T-helper 1 cell (primary cell): ENCODE measurements at regions not wholly inside any gene's neighbourhood (a gene's known extent, or its start where the extent isn't known, plus 50 kb on each side); places are given as distances from the start of the nearest gene placed in this dataset.
A peak's percentile ranks its signal among the peaks of the same experiment; 100 is the strongest.
"Not testable (repeated sequence)": the region's sequence is repeated elsewhere in the genome, so short reads cannot be mapped to it uniquely, and the experiment has no call there.

ENCODE experiments used
- DNase-seq, 5 donors: peaks; one replicate each; pipeline ENCODE4 v3.0.0-alpha.2; 2012 to 2020

- DNase-seq: not testable (repeated sequence)
These were observed 254.5 kb upstream of the PLGLB1 start for GRCh38 chr2:87275974-87276629.

- DNase-seq: not testable (repeated sequence)
These were observed 255.0 kb upstream of the PLGLB1 start for GRCh38 chr2:87276673-87277072.

GRCh38 chr2:87277734-87278133 is 256.1 kb upstream of the PLGLB1 start:
- not testable (repeated sequence) for DNase-seq

GRCh38 chr2:87280596-87281355 is 259.1 kb upstream of the PLGLB1 start:
- not testable (repeated sequence) for DNase-seq

GRCh38 chr2:87283735-87284470 is 262.3 kb upstream of the PLGLB1 start:
- DNase-seq: not testable (repeated sequence)

- not testable (repeated sequence) for DNase-seq
These were observed 262.8 kb upstream of the PLGLB1 start for GRCh38 chr2:87284471-87284772.

- not testable (repeated sequence) for DNase-seq
These were observed 263.5 kb upstream of the PLGLB1 start for GRCh38 chr2:87285139-87285538.

GRCh38 chr2:87290566-87291307 is 269.1 kb upstream of the PLGLB1 start:
- DNase-seq: peak in 1 of 5 donors; percentile 16

- DNase-seq: not testable (repeated sequence)
These were observed 270.0 kb upstream of the PLGLB1 start for GRCh38 chr2:87291400-87292200.

GRCh38 chr2:87293931-87294594 is 272.4 kb upstream of the PLGLB1 start:
- DNase-seq: not testable (repeated sequence)

- not testable (repeated sequence) for DNase-seq
These were observed 273.5 kb upstream of the PLGLB1 start for GRCh38 chr2:87295135-87295534.

GRCh38 chr2:87301349-87301748 is 279.7 kb upstream of the PLGLB1 start:
- not testable (repeated sequence) for DNase-seq

- not testable (repeated sequence) for DNase-seq
These were observed 280.2 kb upstream of the PLGLB1 start for GRCh38 chr2:87301871-87302270.

- DNase-seq: not testable (repeated sequence)
These were observed 287.0 kb upstream of the PLGLB1 start for GRCh38 chr2:87308621-87309020.

- not testable (repeated sequence) for DNase-seq
These were observed 288.1 kb upstream of the PLGLB1 start for GRCh38 chr2:87309785-87310184.

- DNase-seq: not testable (repeated sequence)
These were observed 290.3 kb upstream of the PLGLB1 start for GRCh38 chr2:87311896-87312441.

- DNase-seq: not testable (repeated sequence)
These were observed 293.0 kb upstream of the PLGLB1 start for GRCh38 chr2:87314622-87315021.

GRCh38 chr2:87315183-87315902 is 293.7 kb upstream of the PLGLB1 start:
- DNase-seq: peak in 1 of 5 donors; percentile 26

GRCh38 chr2:87317193-87317592 is 295.5 kb upstream of the PLGLB1 start:
- not testable (repeated sequence) for DNase-seq

- DNase-seq: not testable (repeated sequence)
These were observed 297.3 kb upstream of the PLGLB1 start for GRCh38 chr2:87318814-87319491.
